Neural cell (in vitro differentiated cells): ENCODE measurements at regions not wholly inside any gene's neighbourhood (a gene's known extent, or its start where the extent isn't known, plus 50 kb on each side); places are given as distances from the start of the nearest gene placed in this dataset.

Source experiments
- H2AFZ ChIP-seq: fragments of 200-600, 300-800 bp; sonication (generic), shearing (Covaris generic); 2 replicates; pipeline ENCODE4 v1.6.0; 2014; ENCODE audit warnings: low read depth, mild to moderate bottlenecking, antibody characterized with exemption, low read length, moderate library complexity
- H3F3A ChIP-seq: fragments of 200-600 bp; shearing (Covaris generic); 2 replicates; pipeline ENCODE4 v1.6.1; 2016; ENCODE audit warnings: mild to moderate bottlenecking, moderate library complexity, mixed read lengths, antibody characterized with exemption, low read length; ENCODE audit not compliant: insufficient read depth, poor library complexity, severe bottlenecking
- H3K27ac ChIP-seq: fragments of 200-600, 300-800 bp; sonication (generic), shearing (Covaris generic); 2 replicates; pipeline ENCODE4 v1.5.1; 2014; ENCODE audit warnings: mild to moderate bottlenecking, low read length, moderate library complexity
- H3K27me3 ChIP-seq: fragments of 300-800, 200-600 bp; sonication (generic), shearing (Covaris generic); 2 replicates; pipeline ENCODE4 v1.6.0; 2014; ENCODE audit warnings: mild to moderate bottlenecking, low read depth, low read length, moderate library complexity; ENCODE audit not compliant: insufficient read depth
- H3K36me3 ChIP-seq: fragments of 300-800, 200-600 bp; sonication (generic), shearing (Covaris generic); 2 replicates; pipeline ENCODE4 v1.5.1; 2014; ENCODE audit warnings: mild to moderate bottlenecking, antibody characterized with exemption, low read length, moderate library complexity; ENCODE audit not compliant: insufficient read depth
- H3K4me2 ChIP-seq: fragments of 300-800, 200-600 bp; sonication (generic), shearing (Covaris generic); 2 replicates; pipeline ENCODE4 v1.6.0; 2014; ENCODE audit warnings: mild to moderate bottlenecking, low read length
- H3K4me3 ChIP-seq: fragments of 300-800, 200-600 bp; sonication (generic), shearing (Covaris generic); 2 replicates; pipeline ENCODE4 v1.5.1; 2014; ENCODE audit warnings: mild to moderate bottlenecking, low read length, moderate library complexity
- H3K79me2 ChIP-seq: fragments of 200-600 bp; shearing (Covaris generic); replicated peaks from 2 replicates; pipeline ENCODE4 v1.6.0; 2014; ENCODE audit warnings: mild to moderate bottlenecking, low read length, moderate library complexity; ENCODE audit not compliant: insufficient read depth
- H3K9ac ChIP-seq: fragments of 300-800, 200-600 bp; sonication (generic), shearing (Covaris generic); 2 replicates; pipeline ENCODE4 v1.6.1; 2016; ENCODE audit warnings: mild to moderate bottlenecking, low read length, mixed read lengths
- H3K9me2 ChIP-seq: fragments of 200-600 bp; shearing (Covaris generic); 2 replicates; pipeline ENCODE4 v1.6.1; 2016; ENCODE audit warnings: mild to moderate bottlenecking, low read length, mixed read lengths; ENCODE audit not compliant: insufficient read depth
- H3K9me3 ChIP-seq: fragments of 200-600, 300-800 bp; sonication (generic), shearing (Covaris generic); 2 replicates; pipeline ENCODE4 v1.6.1; 2016; ENCODE audit warnings: mild to moderate bottlenecking, mixed run types, low read length, moderate library complexity, mixed read lengths
- H4K20me1 ChIP-seq: fragments of 200-600 bp; shearing (Covaris generic); 2 replicates; pipeline ENCODE4 v1.6.1; 2016; ENCODE audit warnings: mild to moderate bottlenecking, mixed run types; ENCODE audit not compliant: insufficient read depth
- CTCF ChIP-seq: fragments of 450-650 bp; IDR thresholded peaks from 2 replicates; pipeline ENCODE4 v1.5.1; 2014; ENCODE audit warnings: antibody characterized with exemption, mild to moderate bottlenecking, moderate library complexity; ENCODE audit not compliant: poor library complexity, severe bottlenecking
- EP300 ChIP-seq: fragments of 450-650 bp; conservative IDR thresholded peaks from 2 replicates; pipeline ENCODE4 v1.6.1; 2014; ENCODE audit warnings: antibody characterized with exemption, mild to moderate bottlenecking, moderate library complexity; ENCODE audit not compliant: poor library complexity, severe bottlenecking
- EZH2 ChIP-seq: fragments of 200-600, 300-800 bp; shearing (Covaris generic), sonication (generic); IDR thresholded peaks from 2 replicates; pipeline ENCODE4 v1.6.1; 2014; ENCODE audit warnings: antibody characterized with exemption, low read length, borderline replicate concordance, mild to moderate bottlenecking; ENCODE audit not compliant: insufficient read depth, poor library complexity, severe bottlenecking
- MXI1 ChIP-seq: fragments of 450-650 bp; conservative IDR thresholded peaks from 2 replicates; pipeline ENCODE4 v1.6.1; 2014; ENCODE audit warnings: antibody characterized with exemption, mild to moderate bottlenecking; ENCODE audit not compliant: poor library complexity, severe bottlenecking
- POLR2AphosphoS5 ChIP-seq: IDR thresholded peaks from 2 replicates; pipeline ENCODE4 v1.6.1; 2012
- RAD21 ChIP-seq: fragments of 450-650 bp; conservative IDR thresholded peaks from 2 replicates; pipeline ENCODE4 v1.6.1; 2014; ENCODE audit warnings: antibody characterized with exemption, mild to moderate bottlenecking, moderate library complexity
- REST ChIP-seq: IDR thresholded peaks from 2 replicates; pipeline ENCODE4 v1.6.1; 2012; ENCODE audit warnings: borderline replicate concordance
- SMC3 ChIP-seq: fragments of 450-650 bp; conservative IDR thresholded peaks from 2 replicates; pipeline ENCODE4 v1.6.1; 2014; ENCODE audit warnings: antibody characterized with exemption, mild to moderate bottlenecking, moderate library complexity; ENCODE audit not compliant: poor library complexity
- TAF1 ChIP-seq: IDR thresholded peaks from 2 replicates; pipeline ENCODE4 v1.6.1; 2012; ENCODE audit warnings: low read depth

- Histone ChIP-seq H3K9me3 (no peaks in the 10 kb centered on the region), H3K9ac (no peak overlapping the region), H3K27me3 (no peaks in the 10 kb centered on the region), H3K4me3 (no peak overlapping the region), H4K20me1 (no peaks in the 10 kb centered on the region), H3K4me2 (no peak overlapping the region), H3K79me2 (no peaks in the 10 kb centered on the region), H3K36me3 (no peaks in the 10 kb centered on the region), H3K27ac (no peak overlapping the region), H3K9me2 (no peaks in the 10 kb centered on the region), H3F3A (no peaks in the 10 kb centered on the region), H2AFZ (no peak overlapping the region)
- TF ChIP-seq POLR2AphosphoS5 (no peak), EP300 (no peak), RAD21 (no peak), SMC3 (no peak), REST (no peak), EZH2 (no peak), CTCF (no peak), TAF1 (no peak), MXI1 (no peak)
Observed at GRCh38 chr15:94912760-94913159, 681.4 kb downstream of the MCTP2 start.

- Histone ChIP-seq H3K79me2 (no peaks in the 10 kb centered on the region), H2AFZ (no peak overlapping the region), H3K9me3 (no peaks in the 10 kb centered on the region), H3K9me2 (no peaks in the 10 kb centered on the region), H3F3A (no peaks in the 10 kb centered on the region), H3K27ac (no peak overlapping the region), H3K27me3 (no peaks in the 10 kb centered on the region), H4K20me1 (no peaks in the 10 kb centered on the region), H3K36me3 (no peaks in the 10 kb centered on the region), H3K9ac (no peak overlapping the region), H3K4me2 (no peak overlapping the region), H3K4me3 (no peak overlapping the region)
- no peak for TF ChIP-seq EZH2
- no peak for TF ChIP-seq SMC3
- TF ChIP-seq CTCF, result no peak
- no peak for TF ChIP-seq MXI1
- TF ChIP-seq POLR2AphosphoS5, result no peak
- no peak for TF ChIP-seq TAF1
- TF ChIP-seq REST, result no peak
- no peak for TF ChIP-seq RAD21
- TF ChIP-seq EP300, result no peak
Observed at GRCh38 chr15:94917068-94917467, 685.7 kb downstream of the MCTP2 start.
